HEK293 (cell line): ENCODE measurements at regions not wholly inside any gene's neighbourhood (a gene's known extent, or its start where the extent isn't known, plus 50 kb on each side); places are given as distances from the start of the nearest gene placed in this dataset.

Source experiments
- FEZF1 ChIP-seq: fragments of 450-650 bp; formaldehyde crosslinking; IDR thresholded peaks from 2 replicates; pipeline ENCODE4 v1.5.1; 2016; ENCODE audit warnings: missing biosample characterization, missing genetic modification characterization
- GLI2 ChIP-seq: fragments of 450-650 bp; formaldehyde crosslinking; IDR thresholded peaks from 2 replicates; pipeline ENCODE4; 2017; ENCODE audit warnings: missing biosample characterization, missing genetic modification characterization, low read depth, borderline replicate concordance
- KLF7 ChIP-seq: fragments of 450-650 bp; formaldehyde crosslinking; IDR thresholded peaks from 2 replicates; pipeline ENCODE4 v1.5.1; 2016; ENCODE audit warnings: missing biosample characterization, missing genetic modification characterization, borderline replicate concordance
- OSR2 ChIP-seq: fragments of 450-650 bp; formaldehyde crosslinking; IDR thresholded peaks from 2 replicates; pipeline ENCODE4 v1.5.1; 2016; ENCODE audit warnings: missing biosample characterization, missing genetic modification characterization
- PRDM1 ChIP-seq: fragments of 450-650 bp; formaldehyde crosslinking; IDR thresholded peaks from 2 replicates; pipeline ENCODE4; 2016; ENCODE audit warnings: missing biosample characterization, missing genetic modification characterization
- SCRT2 ChIP-seq: fragments of 450-650 bp; formaldehyde crosslinking; IDR thresholded peaks from 2 replicates; pipeline ENCODE4 v1.5.1; 2016; ENCODE audit warnings: missing biosample characterization, missing genetic modification characterization
- SP2 ChIP-seq: fragments of 450-650 bp; formaldehyde crosslinking; IDR thresholded peaks from 2 replicates; pipeline ENCODE4 v1.5.1; 2016; ENCODE audit warnings: missing biosample characterization, missing genetic modification characterization
- SP7 ChIP-seq: fragments of 450-650 bp; formaldehyde crosslinking; IDR thresholded peaks from 2 replicates; pipeline ENCODE4 v1.5.1; 2016; ENCODE audit warnings: missing biosample characterization, missing genetic modification characterization
- ZBTB7A ChIP-seq: fragments of 450-650 bp; formaldehyde crosslinking; IDR thresholded peaks from 2 replicates; pipeline ENCODE4 v1.5.1; 2016; ENCODE audit warnings: low read depth, missing biosample characterization, missing genetic modification characterization
- ZEB2 ChIP-seq: fragments of 450-650 bp; formaldehyde crosslinking; IDR thresholded peaks from 2 replicates; pipeline ENCODE4 v1.5.1; 2016; ENCODE audit warnings: missing biosample characterization, missing genetic modification characterization
- ZFP37 ChIP-seq: fragments of 450-650 bp; formaldehyde crosslinking; IDR thresholded peaks from 2 replicates; pipeline ENCODE4 v1.5.1; 2016; ENCODE audit warnings: missing biosample characterization, missing genetic modification characterization
- ZFP41 ChIP-seq: fragments of 450-650 bp; formaldehyde crosslinking; IDR thresholded peaks from 2 replicates; pipeline ENCODE4 v1.5.1; 2016; ENCODE audit warnings: missing biosample characterization, missing genetic modification characterization, borderline replicate concordance
- ZNF140 ChIP-seq: fragments of 450-650 bp; formaldehyde crosslinking; IDR thresholded peaks from 2 replicates; pipeline ENCODE4 v1.5.1; 2016; ENCODE audit warnings: missing biosample characterization, missing genetic modification characterization
- ZNF266 ChIP-seq: fragments of 450-650 bp; formaldehyde crosslinking; IDR thresholded peaks from 2 replicates; pipeline ENCODE4 v1.5.1; 2016; ENCODE audit warnings: missing biosample characterization, missing genetic modification characterization, low read depth
- ZNF274 ChIP-seq, 2 experiments: fragments of 200-500 bp in 1 of 2; fragments of 450-650 bp in 1 of 2; sonication (Bioruptor generic) in 1 of 2; formaldehyde crosslinking in 1 of 2; IDR thresholded peaks; 2 replicates each; pipeline versions ENCODE4 v1.5.1 to v1.6.1; 2014 to 2016; ENCODE audit warnings: borderline replicate concordance in 1 of 2, inconsistent platforms in 1 of 2, low read length in 1 of 2, missing biosample characterization in 1 of 2, missing genetic modification characterization in 1 of 2
- ZNF292 ChIP-seq: fragments of 450-650 bp; formaldehyde crosslinking; IDR thresholded peaks from 2 replicates; pipeline ENCODE4 v1.5.1; 2016; ENCODE audit warnings: low read depth, missing biosample characterization, missing genetic modification characterization, borderline replicate concordance
- ZNF37A ChIP-seq: fragments of 450-650 bp; IDR thresholded peaks from 2 replicates; pipeline ENCODE4 v1.5.1; 2018; ENCODE audit warnings: missing biosample characterization, missing genetic modification characterization
- ZNF394 ChIP-seq: fragments of 450-650 bp; formaldehyde crosslinking; IDR thresholded peaks from 2 replicates; pipeline ENCODE4 v1.5.1; 2016; ENCODE audit warnings: missing biosample characterization, missing genetic modification characterization, mild to moderate bottlenecking, moderate library complexity, borderline replicate concordance
- ZNF404 ChIP-seq: fragments of 450-650 bp; formaldehyde crosslinking; IDR thresholded peaks from 2 replicates; pipeline ENCODE4 v1.5.1; 2017; ENCODE audit warnings: missing biosample characterization, missing genetic modification characterization
- ZNF501 ChIP-seq: fragments of 450-650 bp; formaldehyde crosslinking; IDR thresholded peaks from 2 replicates; pipeline ENCODE4 v1.5.1; 2016; ENCODE audit warnings: missing biosample characterization, missing genetic modification characterization
- ZNF571 ChIP-seq: fragments of 450-650 bp; formaldehyde crosslinking; IDR thresholded peaks from 2 replicates; pipeline ENCODE4 v1.5.0; 2017; ENCODE audit warnings: missing biosample characterization, missing genetic modification characterization
- ZNF747 ChIP-seq: fragments of 450-650 bp; formaldehyde crosslinking; IDR thresholded peaks from 2 replicates; pipeline ENCODE4 v1.5.1; 2016; ENCODE audit warnings: missing biosample characterization, missing genetic modification characterization
- ZNF791 ChIP-seq: fragments of 450-650 bp; formaldehyde crosslinking; IDR thresholded peaks from 2 replicates; pipeline ENCODE4 v1.5.1; 2016; ENCODE audit warnings: missing biosample characterization, missing genetic modification characterization
- ZNF837 ChIP-seq: fragments of 450-650 bp; formaldehyde crosslinking; IDR thresholded peaks from 2 replicates; pipeline ENCODE4 v1.5.1; 2016; ENCODE audit warnings: missing biosample characterization, missing genetic modification characterization
- TF ChIP-seq, protein P1 (sequence below): fragments of 450-650 bp; formaldehyde crosslinking; IDR thresholded peaks from 2 replicates; pipeline ENCODE4 v1.5.1; 2016; ENCODE audit warnings: missing biosample characterization, missing genetic modification characterization, borderline replicate concordance
- TF ChIP-seq, protein P2 (sequence below): fragments of 450-650 bp; formaldehyde crosslinking; IDR thresholded peaks from 2 replicates; pipeline ENCODE4 v1.5.1; 2016; ENCODE audit warnings: missing biosample characterization, missing genetic modification characterization
- TF ChIP-seq, protein P3 (sequence below): fragments of 450-650 bp; formaldehyde crosslinking; IDR thresholded peaks from 2 replicates; pipeline ENCODE4 v1.5.0; 2017; ENCODE audit warnings: missing biosample characterization, missing genetic modification characterization, borderline replicate concordance
- TF ChIP-seq, protein P4 (sequence below): fragments of 450-650 bp; formaldehyde crosslinking; IDR thresholded peaks from 2 replicates; pipeline ENCODE4 v1.5.1; 2017; ENCODE audit warnings: missing biosample characterization, missing genetic modification characterization
- TF ChIP-seq, protein P5 (sequence below): fragments of 450-650 bp; IDR thresholded peaks from 2 replicates; pipeline ENCODE4 v1.5.1; 2018; ENCODE audit warnings: missing biosample characterization, mild to moderate bottlenecking, missing genetic modification characterization

DNA sequence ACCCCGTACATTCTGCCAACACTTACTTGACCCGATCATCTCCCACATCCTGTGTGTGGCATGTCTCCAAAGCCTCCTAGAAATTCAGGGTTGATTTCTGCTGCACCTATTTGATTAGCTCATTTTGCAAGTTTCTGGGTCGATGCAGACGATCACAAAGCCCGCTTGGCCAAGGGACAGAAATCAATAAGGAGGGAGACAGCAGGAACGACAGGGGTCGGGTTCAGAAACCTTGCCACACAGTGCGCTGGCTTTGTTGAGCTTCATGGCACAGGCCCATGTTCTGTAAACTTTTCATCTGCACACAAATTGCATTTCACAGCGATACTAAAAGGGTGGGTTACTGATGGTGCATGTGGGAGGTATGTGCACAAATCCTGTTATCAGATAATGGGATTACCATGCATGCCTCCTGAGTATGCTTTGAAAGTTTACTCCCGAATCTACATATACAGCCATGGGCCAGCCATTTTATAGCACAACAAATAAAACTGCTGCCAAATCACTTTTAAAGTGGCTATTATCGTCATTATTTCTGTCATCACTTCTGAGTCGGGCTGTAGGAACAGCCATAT, 95.9 kb upstream of the ATP11B start (continued):
- TF ChIP-seq, protein P1, sequence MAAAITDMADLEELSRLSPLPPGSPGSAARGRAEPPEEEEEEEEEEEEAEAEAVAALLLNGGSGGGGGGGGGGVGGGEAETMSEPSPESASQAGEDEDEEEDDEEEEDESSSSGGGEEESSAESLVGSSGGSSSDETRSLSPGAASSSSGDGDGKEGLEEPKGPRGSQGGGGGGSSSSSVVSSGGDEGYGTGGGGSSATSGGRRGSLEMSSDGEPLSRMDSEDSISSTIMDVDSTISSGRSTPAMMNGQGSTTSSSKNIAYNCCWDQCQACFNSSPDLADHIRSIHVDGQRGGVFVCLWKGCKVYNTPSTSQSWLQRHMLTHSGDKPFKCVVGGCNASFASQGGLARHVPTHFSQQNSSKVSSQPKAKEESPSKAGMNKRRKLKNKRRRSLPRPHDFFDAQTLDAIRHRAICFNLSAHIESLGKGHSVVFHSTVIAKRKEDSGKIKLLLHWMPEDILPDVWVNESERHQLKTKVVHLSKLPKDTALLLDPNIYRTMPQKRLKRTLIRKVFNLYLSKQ (tag by site-specific recombination) = no peak
- TF ChIP-seq GLI2 (peak; percentile 96), ZBTB7A (tag by site-specific recombination) (no peak), ZNF266 (no peak), ZEB2 (tag by site-specific recombination) (peak; percentile 82; the same call in 1 of the 2 replicates), SP2 (tag by site-specific recombination) (peak; percentile 19; the same call in 1 of the 2 replicates), ZNF837 (tag by site-specific recombination) (no peak), ZNF404 (tag by site-specific recombination) (no peak), ZFP37 (tag by site-specific recombination) (0 out of 2 replicates have a peak, but pooled peaks have one; percentile 18), PRDM1 (tag by site-specific recombination) (no peak), SP7 (tag by site-specific recombination) (peak; percentile 99), ZNF292 (tag by site-specific recombination) (no peak), SCRT2 (0 out of 2 replicates have a peak, but pooled peaks have one; percentile 19), ZNF37A (no peak), ZNF274 (IDR thresholded peaks at IDR 0.05; ENCODE audit: low read length) (no peak), ZNF274 (tag by site-specific recombination; IDR thresholded peaks at IDR 0.05; ENCODE audit: borderline replicate concordance) (no peak), ZNF571 (tag by site-specific recombination) (no peak), ZNF501 (tag by site-specific recombination) (peak; percentile 78; the same call in 1 of the 2 replicates), OSR2 (peak; percentile 99), ZFP41 (tag by site-specific recombination) (no peak), ZNF394 (peak; percentile 64), FEZF1 (tag by site-specific recombination) (peak; percentile 99), ZNF791 (tag by site-specific recombination) (no peak), ZNF140 (no peak), KLF7 (tag by site-specific recombination) (peak; percentile 74; the same call in 1 of the 2 replicates), ZNF747 (tag by site-specific recombination) (no peak)
- TF ChIP-seq, protein P2, sequence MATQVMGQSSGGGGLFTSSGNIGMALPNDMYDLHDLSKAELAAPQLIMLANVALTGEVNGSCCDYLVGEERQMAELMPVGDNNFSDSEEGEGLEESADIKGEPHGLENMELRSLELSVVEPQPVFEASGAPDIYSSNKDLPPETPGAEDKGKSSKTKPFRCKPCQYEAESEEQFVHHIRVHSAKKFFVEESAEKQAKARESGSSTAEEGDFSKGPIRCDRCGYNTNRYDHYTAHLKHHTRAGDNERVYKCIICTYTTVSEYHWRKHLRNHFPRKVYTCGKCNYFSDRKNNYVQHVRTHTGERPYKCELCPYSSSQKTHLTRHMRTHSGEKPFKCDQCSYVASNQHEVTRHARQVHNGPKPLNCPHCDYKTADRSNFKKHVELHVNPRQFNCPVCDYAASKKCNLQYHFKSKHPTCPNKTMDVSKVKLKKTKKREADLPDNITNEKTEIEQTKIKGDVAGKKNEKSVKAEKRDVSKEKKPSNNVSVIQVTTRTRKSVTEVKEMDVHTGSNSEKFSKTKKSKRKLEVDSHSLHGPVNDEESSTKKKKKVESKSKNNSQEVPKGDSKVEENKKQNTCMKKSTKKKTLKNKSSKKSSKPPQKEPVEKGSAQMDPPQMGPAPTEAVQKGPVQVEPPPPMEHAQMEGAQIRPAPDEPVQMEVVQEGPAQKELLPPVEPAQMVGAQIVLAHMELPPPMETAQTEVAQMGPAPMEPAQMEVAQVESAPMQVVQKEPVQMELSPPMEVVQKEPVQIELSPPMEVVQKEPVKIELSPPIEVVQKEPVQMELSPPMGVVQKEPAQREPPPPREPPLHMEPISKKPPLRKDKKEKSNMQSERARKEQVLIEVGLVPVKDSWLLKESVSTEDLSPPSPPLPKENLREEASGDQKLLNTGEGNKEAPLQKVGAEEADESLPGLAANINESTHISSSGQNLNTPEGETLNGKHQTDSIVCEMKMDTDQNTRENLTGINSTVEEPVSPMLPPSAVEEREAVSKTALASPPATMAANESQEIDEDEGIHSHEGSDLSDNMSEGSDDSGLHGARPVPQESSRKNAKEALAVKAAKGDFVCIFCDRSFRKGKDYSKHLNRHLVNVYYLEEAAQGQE (tag by site-specific recombination) = no peak
- TF ChIP-seq, protein P3, sequence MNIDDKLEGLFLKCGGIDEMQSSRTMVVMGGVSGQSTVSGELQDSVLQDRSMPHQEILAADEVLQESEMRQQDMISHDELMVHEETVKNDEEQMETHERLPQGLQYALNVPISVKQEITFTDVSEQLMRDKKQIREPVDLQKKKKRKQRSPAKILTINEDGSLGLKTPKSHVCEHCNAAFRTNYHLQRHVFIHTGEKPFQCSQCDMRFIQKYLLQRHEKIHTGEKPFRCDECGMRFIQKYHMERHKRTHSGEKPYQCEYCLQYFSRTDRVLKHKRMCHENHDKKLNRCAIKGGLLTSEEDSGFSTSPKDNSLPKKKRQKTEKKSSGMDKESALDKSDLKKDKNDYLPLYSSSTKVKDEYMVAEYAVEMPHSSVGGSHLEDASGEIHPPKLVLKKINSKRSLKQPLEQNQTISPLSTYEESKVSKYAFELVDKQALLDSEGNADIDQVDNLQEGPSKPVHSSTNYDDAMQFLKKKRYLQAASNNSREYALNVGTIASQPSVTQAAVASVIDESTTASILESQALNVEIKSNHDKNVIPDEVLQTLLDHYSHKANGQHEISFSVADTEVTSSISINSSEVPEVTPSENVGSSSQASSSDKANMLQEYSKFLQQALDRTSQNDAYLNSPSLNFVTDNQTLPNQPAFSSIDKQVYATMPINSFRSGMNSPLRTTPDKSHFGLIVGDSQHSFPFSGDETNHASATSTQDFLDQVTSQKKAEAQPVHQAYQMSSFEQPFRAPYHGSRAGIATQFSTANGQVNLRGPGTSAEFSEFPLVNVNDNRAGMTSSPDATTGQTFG (tag by site-specific recombination) = no peak
- TF ChIP-seq, protein P4, sequence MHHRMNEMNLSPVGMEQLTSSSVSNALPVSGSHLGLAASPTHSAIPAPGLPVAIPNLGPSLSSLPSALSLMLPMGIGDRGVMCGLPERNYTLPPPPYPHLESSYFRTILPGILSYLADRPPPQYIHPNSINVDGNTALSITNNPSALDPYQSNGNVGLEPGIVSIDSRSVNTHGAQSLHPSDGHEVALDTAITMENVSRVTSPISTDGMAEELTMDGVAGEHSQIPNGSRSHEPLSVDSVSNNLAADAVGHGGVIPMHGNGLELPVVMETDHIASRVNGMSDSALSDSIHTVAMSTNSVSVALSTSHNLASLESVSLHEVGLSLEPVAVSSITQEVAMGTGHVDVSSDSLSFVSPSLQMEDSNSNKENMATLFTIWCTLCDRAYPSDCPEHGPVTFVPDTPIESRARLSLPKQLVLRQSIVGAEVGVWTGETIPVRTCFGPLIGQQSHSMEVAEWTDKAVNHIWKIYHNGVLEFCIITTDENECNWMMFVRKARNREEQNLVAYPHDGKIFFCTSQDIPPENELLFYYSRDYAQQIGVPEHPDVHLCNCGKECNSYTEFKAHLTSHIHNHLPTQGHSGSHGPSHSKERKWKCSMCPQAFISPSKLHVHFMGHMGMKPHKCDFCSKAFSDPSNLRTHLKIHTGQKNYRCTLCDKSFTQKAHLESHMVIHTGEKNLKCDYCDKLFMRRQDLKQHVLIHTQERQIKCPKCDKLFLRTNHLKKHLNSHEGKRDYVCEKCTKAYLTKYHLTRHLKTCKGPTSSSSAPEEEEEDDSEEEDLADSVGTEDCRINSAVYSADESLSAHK (tag by site-specific recombination) = peak; percentile 93
- TF ChIP-seq, protein P5, sequence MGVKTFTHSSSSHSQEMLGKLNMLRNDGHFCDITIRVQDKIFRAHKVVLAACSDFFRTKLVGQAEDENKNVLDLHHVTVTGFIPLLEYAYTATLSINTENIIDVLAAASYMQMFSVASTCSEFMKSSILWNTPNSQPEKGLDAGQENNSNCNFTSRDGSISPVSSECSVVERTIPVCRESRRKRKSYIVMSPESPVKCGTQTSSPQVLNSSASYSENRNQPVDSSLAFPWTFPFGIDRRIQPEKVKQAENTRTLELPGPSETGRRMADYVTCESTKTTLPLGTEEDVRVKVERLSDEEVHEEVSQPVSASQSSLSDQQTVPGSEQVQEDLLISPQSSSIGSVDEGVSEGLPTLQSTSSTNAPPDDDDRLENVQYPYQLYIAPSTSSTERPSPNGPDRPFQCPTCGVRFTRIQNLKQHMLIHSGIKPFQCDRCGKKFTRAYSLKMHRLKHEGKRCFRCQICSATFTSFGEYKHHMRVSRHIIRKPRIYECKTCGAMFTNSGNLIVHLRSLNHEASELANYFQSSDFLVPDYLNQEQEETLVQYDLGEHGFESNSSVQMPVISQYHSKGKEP (tag by site-specific recombination) = peak; percentile 98
